SK-N-SH (cell line): ENCODE measurements at regions not wholly inside any gene's neighbourhood (a gene's known extent, or its start where the extent isn't known, plus 50 kb on each side); places are given as distances from the start of the nearest gene placed in this dataset.

ENCODE experiments used
- CTCF ChIA-PET: fragments of 300-600, 350-600 bp; formaldehyde crosslinking; extraction: SDS; loops from one replicate; lab custom pipeline; 2021; lab: Yijun Ruan, JAX
- POLR2A ChIA-PET: fragments of 350-600 bp; sonication (Branson Sonifier 250); formaldehyde crosslinking; extraction: SDS; loops from one replicate; lab custom pipeline; 2020; ENCODE audit warnings: antibody characterized with exemption, inconsistent platforms; lab: Yijun Ruan, JAX
- DNase-seq: peaks from one replicate; pipeline ENCODE4 v3.0.0; 2012
- H2AFZ ChIP-seq: fragments of 200-600 bp; sonication (generic); 2 replicates; pipeline ENCODE4 v1.8.1; 2016; ENCODE audit warnings: antibody characterized with exemption, mild to moderate bottlenecking, low read depth
- H3F3A ChIP-seq: fragments of 200-600 bp; sonication (generic); replicated peaks from 2 replicates; pipeline ENCODE3; 2016; ENCODE audit warnings: antibody characterized with exemption, mild to moderate bottlenecking; ENCODE audit not compliant: insufficient read depth
- H3K27ac ChIP-seq, 2 experiments: fragments of 200-500 bp in 1 of 2; fragments of 200-600 bp in 1 of 2; sonication (Bioruptor generic) in 1 of 2; sonication (generic), shearing (Covaris generic) in 1 of 2; 2 replicates each; pipeline versions ENCODE4 v1.5.1 to v1.6.1; 2014 to 2016; ENCODE audit warnings: low read depth in 2 of 2, inconsistent platforms in 1 of 2, low read length in 1 of 2, mild to moderate bottlenecking in 1 of 2, mixed read lengths in 1 of 2
- H3K27me3 ChIP-seq: fragments of 200-600 bp; sonication (generic), shearing (Covaris generic); 2 replicates; pipeline ENCODE4 v1.6.1; 2016; ENCODE audit warnings: mixed run types; ENCODE audit not compliant: insufficient read depth
- H3K36me3 ChIP-seq, 2 experiments: fragments of 200-500 bp in 1 of 2; fragments of 200-600 bp in 1 of 2; sonication (Bioruptor generic) in 1 of 2; sonication (generic) in 1 of 2; replicated peaks in 1 of 2; 2 replicates each; pipeline versions ENCODE3 to v1.5.1; 2014 to 2016; ENCODE audit warnings: low read length in 1 of 2, mild to moderate bottlenecking in 1 of 2; ENCODE audit not compliant: insufficient read depth in 2 of 2, control insufficient read depth in 1 of 2
- H3K4me1 ChIP-seq, 2 experiments: fragments of 200-500 bp in 1 of 2; fragments of 200-600 bp in 1 of 2; sonication (Bioruptor generic) in 1 of 2; sonication (generic), shearing (Covaris generic) in 1 of 2; 2 replicates each; pipeline versions ENCODE4 v1.5.1 to v1.6.1; 2014 to 2016; ENCODE audit warnings: low read depth in 1 of 2, low read length in 1 of 2, mixed run types in 1 of 2; ENCODE audit not compliant: insufficient read depth in 2 of 2, control insufficient read depth in 1 of 2
- H3K4me2 ChIP-seq: fragments of 200-600 bp; sonication (generic), shearing (Covaris generic); 2 replicates; pipeline ENCODE4 v1.6.1; 2017; ENCODE audit warnings: mixed run types
- H3K4me3 ChIP-seq, 2 experiments: fragments of 200-500 bp in 1 of 2; fragments of 200-600 bp in 1 of 2; sonication (Bioruptor generic) in 1 of 2; sonication (generic), shearing (Covaris generic) in 1 of 2; 2 replicates each; pipeline versions ENCODE4 v1.5.1 to v1.8.1; 2014 to 2016; ENCODE audit warnings: low read depth in 2 of 2, inconsistent platforms in 1 of 2, low read length in 1 of 2, mild to moderate bottlenecking in 1 of 2, mixed read lengths in 1 of 2, moderate library complexity in 1 of 2
- H3K79me2 ChIP-seq: fragments of 200-600 bp; sonication (generic); 2 replicates; pipeline ENCODE4 v1.8.1; 2017; ENCODE audit warnings: mild to moderate bottlenecking; ENCODE audit not compliant: insufficient read depth
- H3K9ac ChIP-seq: fragments of 200-600 bp; sonication (generic); 2 replicates; pipeline ENCODE4 v1.6.1; 2017; ENCODE audit warnings: mixed run types
- H3K9me2 ChIP-seq: fragments of 200-600 bp; sonication (generic); 2 replicates; pipeline ENCODE4 v1.6.1; 2017; ENCODE audit warnings: mixed run types
- H3K9me3 ChIP-seq: fragments of 200-600 bp; sonication (generic); 2 replicates; pipeline ENCODE4 v1.6.1; 2017; ENCODE audit warnings: mixed run types, mild to moderate bottlenecking, moderate library complexity
- H4K20me1 ChIP-seq: fragments of 200-600 bp; sonication (generic); 2 replicates; pipeline ENCODE4 v1.6.1; 2017; ENCODE audit warnings: mild to moderate bottlenecking, mixed run types; ENCODE audit not compliant: insufficient read depth
- CTCF ChIP-seq: fragments of 200-600 bp; sonication (generic); IDR thresholded peaks from 2 replicates; pipeline ENCODE4 v1.6.1; 2017; ENCODE audit warnings: antibody characterized with exemption, mild to moderate bottlenecking, moderate library complexity
- FOSL2 ChIP-seq: IDR thresholded peaks from 2 replicates; pipeline ENCODE4 v1.4.0; 2012; ENCODE audit warnings: low read depth, mild to moderate bottlenecking, moderate library complexity, borderline replicate concordance
- FOXM1 ChIP-seq: IDR thresholded peaks from 2 replicates; pipeline ENCODE4 v1.4.0; 2012; ENCODE audit warnings: low read depth, mild to moderate bottlenecking
- IRF3 ChIP-seq: fragments of 150-350 bp; IDR thresholded peaks from 2 replicates; pipeline ENCODE4 v1.6.1; 2016; ENCODE audit warnings: mild to moderate bottlenecking, low read depth, low read length
- JUND ChIP-seq: IDR thresholded peaks from 2 replicates; pipeline ENCODE4 v1.4.0; 2012
- MEF2A ChIP-seq: IDR thresholded peaks from 2 replicates; pipeline ENCODE4 v1.4.0; 2012; ENCODE audit warnings: low read depth, borderline replicate concordance
- NRF1 ChIP-seq: IDR thresholded peaks from 2 replicates; pipeline ENCODE4 v1.6.1; 2012; ENCODE audit warnings: low read depth, mild to moderate bottlenecking, low read length
- PBX3 ChIP-seq: IDR thresholded peaks from 2 replicates; pipeline ENCODE4; 2012
- RAD21 ChIP-seq: IDR thresholded peaks from 2 replicates; pipeline ENCODE4 v1.6.1; 2012; ENCODE audit warnings: mild to moderate bottlenecking, low read length
- REST ChIP-seq: IDR thresholded peaks from 2 replicates; pipeline ENCODE4 v1.6.1; 2012; ENCODE audit warnings: mild to moderate bottlenecking, low read depth, low read length, moderate library complexity
- RFX5 ChIP-seq: IDR thresholded peaks from 2 replicates; pipeline ENCODE4 v1.6.1; 2012; ENCODE audit warnings: mild to moderate bottlenecking, improper control_type of control experiment, low read length
- SMC3 ChIP-seq: IDR thresholded peaks from 2 replicates; pipeline ENCODE4 v1.6.1; 2012; ENCODE audit warnings: low read depth, low read length, improper control_type of control experiment
- TEAD4 ChIP-seq: IDR thresholded peaks from 2 replicates; pipeline ENCODE4 v1.4.0; 2012; ENCODE audit warnings: mild to moderate bottlenecking, borderline replicate concordance; ENCODE audit not compliant: insufficient read depth
- USF1 ChIP-seq: IDR thresholded peaks from 2 replicates; pipeline ENCODE4 v1.4.0; 2012; ENCODE audit warnings: low read depth, borderline replicate concordance
- USF2 ChIP-seq: fragments of 150-350 bp; IDR thresholded peaks from 2 replicates; pipeline ENCODE4 v1.6.1; 2017; ENCODE audit warnings: antibody characterized with exemption, low read length, low read depth, borderline replicate concordance
- YY1 ChIP-seq: IDR thresholded peaks from 2 replicates; pipeline ENCODE4 v1.4.0; 2012; ENCODE audit warnings: low read depth, mild to moderate bottlenecking
- WGBS: methylation state at CpG from one replicate; pipeline ENCODE4 v1.1.6; 2017; ENCODE audit warnings: low lambda C conversion rate; 5-methylcytosine and 5-hydroxymethylcytosine counted together

- ChIA-PET POLR2A (no interaction called here), CTCF (interaction anchor here (0.6 kb wide), 1 partner anchor 11 kb away, joined by 3 read pairs; no protein-coding TSS in a partner anchor)
- H3K36me3 ChIP-seq = no peaks in the 10 kb centered on the region
- no peaks in the 10 kb centered on the region for H3K4me1 ChIP-seq
- H3K9me2 ChIP-seq = no peaks in the 10 kb centered on the region
- 0% methylated on average over 1 of the region's 1 CpG for WGBS
- H3K4me2 ChIP-seq = no peak overlapping the region
- no peaks in the 10 kb centered on the region for H3K79me2 ChIP-seq
- H3F3A ChIP-seq = no peaks in the 10 kb centered on the region
- no peaks in the 10 kb centered on the region for H4K20me1 ChIP-seq
- H3K9me3 ChIP-seq = no peaks in the 10 kb centered on the region
- no peaks in the 10 kb centered on the region for H3K27me3 ChIP-seq
- H3K9ac ChIP-seq = no peak overlapping the region
- no peak overlapping the region for H2AFZ ChIP-seq
- no peak overlapping the region for H3K4me3 ChIP-seq
- H3K27ac ChIP-seq = no peak overlapping the region
- TF ChIP-seq USF1 (no peak), MEF2A (no peak), REST (no peak), RFX5 (no peak), FOSL2 (no peak), PBX3 (no peak)
- DNase-seq = no peak
Observed at GRCh38 chr17:34750004-34750403, 170.6 kb downstream of the TMEM132E start.

- no peaks in the 10 kb centered on the region for H3K36me3 ChIP-seq
- H3K27ac ChIP-seq = no peak overlapping the region
- H3K4me2 ChIP-seq = no peak overlapping the region
- no peaks in the 10 kb centered on the region for H3K9me3 ChIP-seq
- H3K9ac ChIP-seq = no peak overlapping the region
- no peaks in the 10 kb centered on the region for H3F3A ChIP-seq
- H3K27me3 ChIP-seq = no peaks in the 10 kb centered on the region
- H2AFZ ChIP-seq = no peak overlapping the region
- no peaks in the 10 kb centered on the region for H3K9me2 ChIP-seq
- H3K4me1 ChIP-seq = no peaks in the 10 kb centered on the region
- WGBS = 26% methylated on average over 8 of the region's 8 CpGs
- H4K20me1 ChIP-seq = no peaks in the 10 kb centered on the region
- DNase-seq = no peak
- POLR2A ChIA-PET = interaction anchor here (1.1 kb wide), 1 partner anchor 11 kb away, joined by 4 read pairs; no protein-coding TSS in a partner anchor
- TF ChIP-seq RFX5 (no peak), NRF1 (no peak), CTCF (no peak), IRF3 (no peak), TEAD4 (no peak), YY1 (no peak), USF2 (no peak), RAD21 (no peak), JUND (no peak), SMC3 (no peak), FOXM1 (no peak)
- TF ChIP-seq, all 33 proteins: peak for 0
- no peak overlapping the region for H3K4me3 ChIP-seq
- no peaks in the 10 kb centered on the region for H3K79me2 ChIP-seq
- CTCF ChIA-PET = no interaction called here
Observed at GRCh38 chr17:34741967-34742366, 162.6 kb downstream of the TMEM132E start.
